HEK293 (cell line): ENCODE measurements at regions not wholly inside any gene's neighbourhood (a gene's known extent, or its start where the extent isn't known, plus 50 kb on each side); places are given as distances from the start of the nearest gene placed in this dataset.
A peak's percentile ranks its signal among the peaks of the same experiment; 100 is the strongest.

ENCODE experiments used
- CTCF ChIA-PET: fragments of 350-600 bp; formaldehyde crosslinking; extraction: SDS; loops from one replicate; lab custom pipeline; 2021; ENCODE audit warnings: antibody characterized with exemption; lab: Yijun Ruan, JAX
- POLR2A ChIA-PET: fragments of 300-600 bp; formaldehyde crosslinking; extraction: SDS; loops from one replicate; lab custom pipeline; 2020; ENCODE audit warnings: antibody characterized with exemption, inconsistent platforms; lab: Yijun Ruan, JAX
- H3K27ac ChIP-seq: fragments of 200-500 bp; sonication (Bioruptor generic); 2 replicates; pipeline ENCODE4 v1.5.1; 2014; ENCODE audit warnings: low read depth, low read length, control low read depth, inconsistent platforms; ENCODE audit errors: extremely low read depth
- H3K36me3 ChIP-seq, 2 experiments: fragments of 200-500 bp in 1 of 2; sonication (Bioruptor generic) in 1 of 2; 1 replicate in 1 of 2; 2 replicates in 1 of 2; pipeline ENCODE4 v1.5.1; 2014 to 2017; ENCODE audit warnings: inconsistent platforms in 2 of 2, low read length in 2 of 2; ENCODE audit not compliant: control insufficient read depth in 2 of 2, insufficient read depth in 1 of 2
- H3K4me1 ChIP-seq: fragments of 200-500 bp; sonication (Bioruptor generic); 2 replicates; pipeline ENCODE4 v1.5.1; 2014; ENCODE audit warnings: mild to moderate bottlenecking, low read length, inconsistent platforms; ENCODE audit not compliant: control insufficient read depth, insufficient read depth
- H3K4me3 ChIP-seq: 2 replicates; pipeline ENCODE4 v1.5.1; 2011; ENCODE audit warnings: low read depth, mild to moderate bottlenecking, control low read depth, low read length, moderate library complexity
- H3K9me3 ChIP-seq: fragments of 200-500 bp; sonication (Bioruptor generic); 2 replicates; pipeline ENCODE4 v1.5.1; 2014; ENCODE audit warnings: low read depth, low read length, inconsistent platforms; ENCODE audit not compliant: control insufficient read depth, insufficient read depth
- OVOL3 ChIP-seq: fragments of 450-650 bp; formaldehyde crosslinking; IDR thresholded peaks from 2 replicates; pipeline ENCODE4 v1.5.1; 2016; ENCODE audit warnings: missing biosample characterization, missing genetic modification characterization
- PBX3 ChIP-seq: sonication (generic); formaldehyde crosslinking; IDR thresholded peaks from 2 replicates; pipeline ENCODE4 v1.8.1; 2022; ENCODE audit warnings: mild to moderate bottlenecking, moderate library complexity, missing genetic modification reagents
- PRDM6 ChIP-seq: fragments of 450-650 bp; formaldehyde crosslinking; IDR thresholded peaks from 2 replicates; pipeline ENCODE4 v1.5.1; 2017; ENCODE audit warnings: missing biosample characterization, missing genetic modification characterization
- SP7 ChIP-seq: fragments of 450-650 bp; formaldehyde crosslinking; IDR thresholded peaks from 2 replicates; pipeline ENCODE4 v1.5.1; 2016; ENCODE audit warnings: missing biosample characterization, missing genetic modification characterization
- ZBTB1 ChIP-seq: fragments of 450-650 bp; formaldehyde crosslinking; IDR thresholded peaks from 2 replicates; pipeline ENCODE4 v1.5.1; 2016; ENCODE audit warnings: missing biosample characterization, missing genetic modification characterization
- ZBTB17 ChIP-seq: fragments of 450-650 bp; formaldehyde crosslinking; IDR thresholded peaks from 2 replicates; pipeline ENCODE4 v1.5.1; 2016; ENCODE audit warnings: missing biosample characterization, missing genetic modification characterization
- ZNF112 ChIP-seq: fragments of 450-650 bp; formaldehyde crosslinking; IDR thresholded peaks from 2 replicates; pipeline ENCODE4 v1.5.0; 2017; ENCODE audit warnings: missing biosample characterization, missing genetic modification characterization
- ZNF140 ChIP-seq: fragments of 450-650 bp; formaldehyde crosslinking; IDR thresholded peaks from 2 replicates; pipeline ENCODE4 v1.5.1; 2016; ENCODE audit warnings: missing biosample characterization, missing genetic modification characterization
- ZNF184 ChIP-seq: fragments of 450-650 bp; IDR thresholded peaks from 2 replicates; pipeline ENCODE4 v1.5.1; 2018; ENCODE audit warnings: missing biosample characterization, mild to moderate bottlenecking, missing genetic modification characterization
- ZNF394 ChIP-seq: fragments of 450-650 bp; formaldehyde crosslinking; IDR thresholded peaks from 2 replicates; pipeline ENCODE4 v1.5.1; 2016; ENCODE audit warnings: missing biosample characterization, missing genetic modification characterization, mild to moderate bottlenecking, moderate library complexity, borderline replicate concordance
- ZNF416 ChIP-seq: fragments of 450-650 bp; formaldehyde crosslinking; IDR thresholded peaks from 2 replicates; pipeline ENCODE4 v1.5.1; 2016; ENCODE audit warnings: missing biosample characterization, missing genetic modification characterization
- ZNF510 ChIP-seq: fragments of 450-650 bp; formaldehyde crosslinking; IDR thresholded peaks from 2 replicates; pipeline ENCODE4 v1.5.1; 2018; ENCODE audit warnings: mild to moderate bottlenecking, missing genetic modification characterization, missing biosample characterization; ENCODE audit not compliant: insufficient replicate concordance
- ZNF521 ChIP-seq: fragments of 450-650 bp; formaldehyde crosslinking; IDR thresholded peaks from 2 replicates; pipeline ENCODE4 v1.5.1; 2017; ENCODE audit warnings: missing biosample characterization, mild to moderate bottlenecking, missing genetic modification characterization
- ZNF549 ChIP-seq: fragments of 450-650 bp; IDR thresholded peaks from 2 replicates; pipeline ENCODE4 v1.5.1; 2018; ENCODE audit warnings: missing biosample characterization, missing genetic modification characterization, mild to moderate bottlenecking, inconsistent platforms, moderate library complexity
- ZNF558 ChIP-seq: fragments of 450-650 bp; formaldehyde crosslinking; IDR thresholded peaks from 2 replicates; pipeline ENCODE4 v1.5.1; 2016; ENCODE audit warnings: missing biosample characterization, missing genetic modification characterization
- ZNF610 ChIP-seq: fragments of 450-650 bp; formaldehyde crosslinking; IDR thresholded peaks from 2 replicates; pipeline ENCODE4 v1.5.1; 2016; ENCODE audit warnings: missing biosample characterization, missing genetic modification characterization, borderline replicate concordance
- ZNF626 ChIP-seq: fragments of 450-650 bp; sonication (Bioruptor Pico); formaldehyde crosslinking; IDR thresholded peaks from 2 replicates; pipeline ENCODE4 v1.5.1; 2018; ENCODE audit warnings: missing biosample characterization, missing genetic modification characterization, inconsistent platforms
- ZNF629 ChIP-seq: fragments of 450-650 bp; formaldehyde crosslinking; IDR thresholded peaks from 2 replicates; pipeline ENCODE4 v1.5.1; 2017; ENCODE audit warnings: missing biosample characterization, missing genetic modification characterization
- ZNF654 ChIP-seq: fragments of 450-650 bp; formaldehyde crosslinking; IDR thresholded peaks from 2 replicates; pipeline ENCODE4 v1.5.1; 2016; ENCODE audit warnings: low read depth, missing biosample characterization, missing genetic modification characterization
- ZNF660 ChIP-seq: fragments of 450-650 bp; IDR thresholded peaks from 2 replicates; pipeline ENCODE4 v1.5.1; 2018; ENCODE audit warnings: missing biosample characterization, mild to moderate bottlenecking, missing genetic modification characterization
- ZNF677 ChIP-seq: fragments of 450-650 bp; IDR thresholded peaks from 2 replicates; pipeline ENCODE4 v1.5.0; 2018; ENCODE audit warnings: missing biosample characterization, mild to moderate bottlenecking, missing genetic modification characterization, moderate library complexity
- ZNF747 ChIP-seq: fragments of 450-650 bp; formaldehyde crosslinking; IDR thresholded peaks from 2 replicates; pipeline ENCODE4 v1.5.1; 2016; ENCODE audit warnings: missing biosample characterization, missing genetic modification characterization
- ZNF791 ChIP-seq: fragments of 450-650 bp; formaldehyde crosslinking; IDR thresholded peaks from 2 replicates; pipeline ENCODE4 v1.5.1; 2016; ENCODE audit warnings: missing biosample characterization, missing genetic modification characterization
- ZXDB ChIP-seq: fragments of 450-650 bp; formaldehyde crosslinking; IDR thresholded peaks from 2 replicates; pipeline ENCODE4 v1.5.1; 2016; ENCODE audit warnings: missing biosample characterization, missing genetic modification characterization
- TF ChIP-seq, protein P1 (sequence below): fragments of 450-650 bp; formaldehyde crosslinking; IDR thresholded peaks from 2 replicates; pipeline ENCODE4 v1.5.1; 2017; ENCODE audit warnings: missing biosample characterization, missing genetic modification characterization
- TF ChIP-seq, protein P2 (sequence below): fragments of 450-650 bp; formaldehyde crosslinking; IDR thresholded peaks from 2 replicates; pipeline ENCODE4; 2016; ENCODE audit warnings: missing biosample characterization, missing genetic modification characterization
- TF ChIP-seq, protein P3 (sequence below): fragments of 450-650 bp; formaldehyde crosslinking; IDR thresholded peaks from 2 replicates; pipeline ENCODE4 v1.5.1; 2016; ENCODE audit warnings: missing biosample characterization, missing genetic modification characterization

GRCh38 chr9:100699668-100700067 is 121.8 kb downstream of the CAVIN4 start (continued):
- TF ChIP-seq ZBTB1 (tag by site-specific recombination): no peak
- TF ChIP-seq ZNF558 (tag by site-specific recombination): no peak
- TF ChIP-seq ZNF747 (tag by site-specific recombination): no peak
- no peak for TF ChIP-seq ZXDB (tag by site-specific recombination)
- no peak for TF ChIP-seq ZNF140 (tag by site-specific recombination)

DNA sequence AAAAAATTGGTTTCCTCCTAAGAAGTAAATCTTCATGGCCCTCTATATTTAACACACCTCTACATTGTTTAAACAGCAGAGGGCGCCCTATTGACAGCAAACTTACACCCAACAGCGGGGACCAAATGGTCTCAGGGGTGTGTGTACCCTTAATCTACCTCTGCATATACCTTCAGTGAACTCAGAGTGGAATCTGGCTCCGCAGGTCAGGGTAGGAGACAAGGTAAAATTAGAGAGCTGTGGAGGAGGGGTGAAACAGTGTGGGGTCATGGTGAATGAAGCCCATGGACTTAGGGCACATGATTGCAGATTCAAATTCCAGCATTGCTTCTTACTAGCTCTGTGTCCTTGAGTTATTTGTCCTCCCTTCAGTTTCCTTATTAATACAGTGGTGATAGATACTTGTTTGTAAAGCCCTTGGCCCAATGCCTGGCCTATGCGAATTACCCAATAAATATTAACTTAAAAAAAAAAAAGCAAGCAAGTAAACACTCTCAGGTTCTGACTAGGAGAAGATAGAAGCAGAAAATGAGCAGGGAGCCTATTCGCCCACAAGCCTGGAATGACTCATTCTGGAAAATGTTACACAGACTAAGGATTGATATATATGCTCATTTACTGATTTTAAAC is 122.9 kb downstream of the CAVIN4 start:
- Histone ChIP-seq H3K36me3 (no peaks in the 10 kb centered on the region), H3K4me1 (no peaks in the 10 kb centered on the region), H3K9me3 (no peaks in the 10 kb centered on the region), H3K27ac (no peak overlapping the region), H3K4me3 (no peak overlapping the region)
- POLR2A ChIA-PET: no interaction called here
- TF ChIP-seq ZNF140 (tag by site-specific recombination) (no peak), ZNF654 (peak; percentile 45), ZNF510 (tag by site-specific recombination) (no peak), ZNF521 (tag by site-specific recombination) (no peak), ZNF394 (no peak)
- TF ChIP-seq, protein P1, sequence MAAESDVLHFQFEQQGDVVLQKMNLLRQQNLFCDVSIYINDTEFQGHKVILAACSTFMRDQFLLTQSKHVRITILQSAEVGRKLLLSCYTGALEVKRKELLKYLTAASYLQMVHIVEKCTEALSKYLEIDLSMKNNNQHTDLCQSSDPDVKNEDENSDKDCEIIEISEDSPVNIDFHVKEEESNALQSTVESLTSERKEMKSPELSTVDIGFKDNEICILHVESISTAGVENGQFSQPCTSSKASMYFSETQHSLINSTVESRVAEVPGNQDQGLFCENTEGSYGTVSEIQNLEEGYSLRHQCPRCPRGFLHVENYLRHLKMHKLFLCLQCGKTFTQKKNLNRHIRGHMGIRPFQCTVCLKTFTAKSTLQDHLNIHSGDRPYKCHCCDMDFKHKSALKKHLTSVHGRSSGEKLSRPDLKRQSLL (tag by site-specific recombination): no peak
- TF ChIP-seq, protein P2, sequence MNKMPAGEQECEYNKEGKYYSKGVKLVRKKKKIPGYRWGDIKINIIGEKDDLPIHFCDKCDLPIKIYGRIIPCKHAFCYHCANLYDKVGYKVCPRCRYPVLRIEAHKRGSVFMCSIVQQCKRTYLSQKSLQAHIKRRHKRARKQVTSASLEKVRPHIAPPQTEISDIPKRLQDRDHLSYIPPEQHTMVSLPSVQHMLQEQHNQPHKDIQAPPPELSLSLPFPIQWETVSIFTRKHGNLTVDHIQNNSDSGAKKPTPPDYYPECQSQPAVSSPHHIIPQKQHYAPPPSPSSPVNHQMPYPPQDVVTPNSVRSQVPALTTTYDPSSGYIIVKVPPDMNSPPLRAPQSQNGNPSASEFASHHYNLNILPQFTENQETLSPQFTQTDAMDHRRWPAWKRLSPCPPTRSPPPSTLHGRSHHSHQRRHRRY: no peak
- CTCF ChIA-PET: interaction anchor here (0.5 to 6.1 kb wide), 36 partner anchors 9 to 726 kb away, joined by 3 to 41 read pairs (median 4); partner anchors contain the start of gene INVS

GRCh38 chr9:100714372-100715099 is 136.7 kb downstream of the CAVIN4 start:
- POLR2A ChIA-PET: no interaction called here
- CTCF ChIA-PET: interaction anchor here (0.7 to 3.2 kb wide), 24 partner anchors 9 to 883 kb away, joined by 3 to 21 read pairs (median 4); no protein-coding TSS in a partner anchor
- TF ChIP-seq ZNF660 (tag by site-specific recombination) (no peak), ZNF549 (tag by site-specific recombination) (no peak), ZNF184 (tag by site-specific recombination) (no peak), ZNF629 (tag by site-specific recombination) (no peak), ZNF791 (tag by site-specific recombination) (no peak), ZNF677 (tag by site-specific recombination) (no peak), ZNF654 (peak; percentile 62), ZBTB17 (tag by site-specific recombination) (peak; percentile 56; the same call in 1 of the 2 replicates), ZNF610 (no peak), ZNF626 (no peak), SP7 (tag by site-specific recombination) (no peak), PBX3 (CRISPR knock-in tag) (no peak), ZNF416 (tag by site-specific recombination) (no peak), OVOL3 (tag by site-specific recombination) (no peak), PRDM6 (tag by site-specific recombination) (no peak), ZNF112 (tag by site-specific recombination) (no peak)
- TF ChIP-seq, protein P3, sequence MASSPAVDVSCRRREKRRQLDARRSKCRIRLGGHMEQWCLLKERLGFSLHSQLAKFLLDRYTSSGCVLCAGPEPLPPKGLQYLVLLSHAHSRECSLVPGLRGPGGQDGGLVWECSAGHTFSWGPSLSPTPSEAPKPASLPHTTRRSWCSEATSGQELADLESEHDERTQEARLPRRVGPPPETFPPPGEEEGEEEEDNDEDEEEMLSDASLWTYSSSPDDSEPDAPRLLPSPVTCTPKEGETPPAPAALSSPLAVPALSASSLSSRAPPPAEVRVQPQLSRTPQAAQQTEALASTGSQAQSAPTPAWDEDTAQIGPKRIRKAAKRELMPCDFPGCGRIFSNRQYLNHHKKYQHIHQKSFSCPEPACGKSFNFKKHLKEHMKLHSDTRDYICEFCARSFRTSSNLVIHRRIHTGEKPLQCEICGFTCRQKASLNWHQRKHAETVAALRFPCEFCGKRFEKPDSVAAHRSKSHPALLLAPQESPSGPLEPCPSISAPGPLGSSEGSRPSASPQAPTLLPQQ: no peak

More at GRCh38 chr9:100714372-100715099, 136.7 kb downstream of the CAVIN4 start:
- H3K4me3 ChIP-seq: no peak overlapping the region
- no peaks in the 10 kb centered on the region for H3K4me1 ChIP-seq
- H3K36me3 ChIP-seq: no peaks in the 10 kb centered on the region
- no peaks in the 10 kb centered on the region for H3K9me3 ChIP-seq
- H3K27ac ChIP-seq: no peak overlapping the region
